DOHH2 (cell line): ENCODE measurements at regions not wholly inside any gene's neighbourhood (a gene's known extent, or its start where the extent isn't known, plus 50 kb on each side); places are given as distances from the start of the nearest gene placed in this dataset.

Experiments
- H3F3A ChIP-seq: fragments of 200-600 bp; sonication (generic), shearing (Covaris generic); 2 replicates; pipeline ENCODE4 v1.6.0; 2016; ENCODE audit warnings: antibody characterized with exemption, mild to moderate bottlenecking; ENCODE audit not compliant: control insufficient read depth, insufficient read depth
- H3K27ac ChIP-seq: fragments of 200-600 bp; sonication (generic); 2 replicates; pipeline ENCODE4 v1.5.1; 2014; ENCODE audit warnings: low read depth, mild to moderate bottlenecking, low read length, moderate library complexity
- H3K27me3 ChIP-seq: fragments of 200-600 bp; sonication (generic); 2 replicates; pipeline ENCODE4 v1.6.1; 2014; ENCODE audit warnings: mild to moderate bottlenecking, low read length, mixed read lengths; ENCODE audit not compliant: control insufficient read depth
- H3K36me3 ChIP-seq: fragments of 200-600 bp; sonication (generic); 2 replicates; pipeline ENCODE4 v1.6.1; 2014; ENCODE audit warnings: mild to moderate bottlenecking, low read length, moderate library complexity, mixed read lengths; ENCODE audit not compliant: control insufficient read depth
- H3K4me1 ChIP-seq: fragments of 200-600 bp; sonication (generic); 2 replicates; pipeline ENCODE4 v1.6.1; 2014; ENCODE audit warnings: mild to moderate bottlenecking, low read length, mixed read lengths; ENCODE audit not compliant: control insufficient read depth
- H3K4me2 ChIP-seq: fragments of 200-600 bp; sonication (generic); 2 replicates; pipeline ENCODE4 v1.6.0; 2014; ENCODE audit warnings: mild to moderate bottlenecking, low read length, moderate library complexity
- H3K4me3 ChIP-seq: fragments of 200-600 bp; sonication (generic); 2 replicates; pipeline ENCODE4 v1.5.1; 2014; ENCODE audit warnings: mild to moderate bottlenecking, low read length, mixed read lengths
- H3K79me2 ChIP-seq: fragments of 200-600 bp; sonication (generic); 2 replicates; pipeline ENCODE4 v1.6.1; 2014; ENCODE audit warnings: mild to moderate bottlenecking, low read length, mixed read lengths; ENCODE audit not compliant: control insufficient read depth
- H3K9me2 ChIP-seq: fragments of 200-600 bp; sonication (generic); replicated peaks from 2 replicates; pipeline ENCODE4 v1.6.1; 2014; ENCODE audit warnings: mild to moderate bottlenecking, low read length, mixed read lengths; ENCODE audit not compliant: control insufficient read depth
- H3K9me3 ChIP-seq: fragments of 200-600 bp; sonication (generic); 2 replicates; pipeline ENCODE4 v1.6.1; 2014; ENCODE audit warnings: antibody characterized with exemption, low read length, mixed read lengths; ENCODE audit not compliant: control insufficient read depth, insufficient read depth
- H4K20me1 ChIP-seq: fragments of 200-600 bp; sonication (generic); 2 replicates; pipeline ENCODE4 v1.6.0; 2014; ENCODE audit warnings: low read depth, mild to moderate bottlenecking, antibody characterized with exemption, low read length, moderate library complexity; ENCODE audit not compliant: control insufficient read depth, insufficient read depth
- EZH2phosphoT487 ChIP-seq: fragments of 200-600 bp; sonication (generic); IDR thresholded peaks from 2 replicates; pipeline ENCODE4 v1.6.1; 2017; ENCODE audit warnings: borderline replicate concordance, mild to moderate bottlenecking, antibody characterized with exemption, low read length, moderate library complexity, mixed read lengths
- TF ChIP-seq, protein P1 (sequence below): fragments of 200-600 bp; sonication (generic); IDR thresholded peaks from one replicate; pipeline ENCODE4 v1.5.1; 2014; ENCODE audit warnings: antibody characterized with exemption, mild to moderate bottlenecking, low read depth, low read length; ENCODE audit not compliant: poor library complexity, severe bottlenecking

DNA sequence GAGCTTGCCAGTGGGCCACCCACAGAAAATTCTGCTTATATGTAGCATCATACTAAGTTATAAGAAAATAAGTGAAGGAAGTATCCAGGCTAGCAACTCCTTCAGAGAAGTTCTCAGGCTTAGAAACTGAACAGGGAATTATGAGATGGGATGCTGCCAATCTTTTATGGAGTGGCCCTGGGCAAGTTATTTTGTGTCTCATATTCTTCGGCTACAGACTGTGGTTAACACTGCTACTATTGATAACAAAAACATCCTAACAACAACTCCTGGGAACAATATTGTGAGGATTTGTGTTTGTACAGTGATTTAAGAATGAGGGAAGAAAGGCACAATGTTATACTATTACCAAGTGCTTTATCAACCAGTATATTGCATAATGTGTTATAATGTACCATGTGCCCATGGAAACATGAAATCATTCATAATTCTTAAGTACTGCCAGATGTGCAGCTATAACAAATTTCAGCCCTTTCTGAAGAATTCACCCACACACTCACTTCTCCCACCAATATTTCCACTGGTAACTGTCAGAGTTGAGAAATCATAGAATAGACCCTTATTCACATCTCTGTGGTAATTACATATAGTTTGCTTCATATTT, 113.3 kb upstream of the SOX5 start:
- Histone ChIP-seq H3K4me2 (no peak overlapping the region), H3K9me3 (no peaks in the 10 kb centered on the region), H3F3A (no peaks in the 10 kb centered on the region), H3K9me2 (no peaks in the 10 kb centered on the region), H3K27ac (no peak overlapping the region), H4K20me1 (no peaks in the 10 kb centered on the region), H3K4me3 (no peak overlapping the region), H3K27me3 (no peaks in the 10 kb centered on the region), H3K36me3 (no peaks in the 10 kb centered on the region), H3K4me1 (no peaks in the 10 kb centered on the region), H3K79me2 (no peaks in the 10 kb centered on the region)
- TF ChIP-seq EZH2phosphoT487: no peak
- TF ChIP-seq, protein P1, sequence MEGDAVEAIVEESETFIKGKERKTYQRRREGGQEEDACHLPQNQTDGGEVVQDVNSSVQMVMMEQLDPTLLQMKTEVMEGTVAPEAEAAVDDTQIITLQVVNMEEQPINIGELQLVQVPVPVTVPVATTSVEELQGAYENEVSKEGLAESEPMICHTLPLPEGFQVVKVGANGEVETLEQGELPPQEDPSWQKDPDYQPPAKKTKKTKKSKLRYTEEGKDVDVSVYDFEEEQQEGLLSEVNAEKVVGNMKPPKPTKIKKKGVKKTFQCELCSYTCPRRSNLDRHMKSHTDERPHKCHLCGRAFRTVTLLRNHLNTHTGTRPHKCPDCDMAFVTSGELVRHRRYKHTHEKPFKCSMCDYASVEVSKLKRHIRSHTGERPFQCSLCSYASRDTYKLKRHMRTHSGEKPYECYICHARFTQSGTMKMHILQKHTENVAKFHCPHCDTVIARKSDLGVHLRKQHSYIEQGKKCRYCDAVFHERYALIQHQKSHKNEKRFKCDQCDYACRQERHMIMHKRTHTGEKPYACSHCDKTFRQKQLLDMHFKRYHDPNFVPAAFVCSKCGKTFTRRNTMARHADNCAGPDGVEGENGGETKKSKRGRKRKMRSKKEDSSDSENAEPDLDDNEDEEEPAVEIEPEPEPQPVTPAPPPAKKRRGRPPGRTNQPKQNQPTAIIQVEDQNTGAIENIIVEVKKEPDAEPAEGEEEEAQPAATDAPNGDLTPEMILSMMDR: no peak

DNA sequence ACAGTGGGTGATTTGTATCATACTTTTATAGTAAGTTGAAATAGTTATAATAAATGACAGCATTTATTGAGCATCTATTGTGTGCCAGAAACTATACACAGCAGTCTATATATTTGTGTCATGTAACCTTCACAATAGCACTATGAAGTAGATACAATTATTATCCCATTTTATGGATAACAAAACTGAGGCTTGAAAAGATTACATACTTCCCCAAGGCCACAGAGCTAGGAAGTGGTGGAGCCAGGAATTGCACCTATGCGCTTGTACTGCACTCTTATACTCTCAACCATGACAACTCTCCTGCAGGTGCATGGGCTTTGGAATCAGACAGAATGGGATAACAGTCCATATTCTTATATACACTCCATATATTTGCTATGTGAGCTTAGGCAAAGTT, 110.6 kb upstream of the SOX5 start:
- Histone ChIP-seq H3K27ac (no peak overlapping the region), H4K20me1 (no peaks in the 10 kb centered on the region)

DNA sequence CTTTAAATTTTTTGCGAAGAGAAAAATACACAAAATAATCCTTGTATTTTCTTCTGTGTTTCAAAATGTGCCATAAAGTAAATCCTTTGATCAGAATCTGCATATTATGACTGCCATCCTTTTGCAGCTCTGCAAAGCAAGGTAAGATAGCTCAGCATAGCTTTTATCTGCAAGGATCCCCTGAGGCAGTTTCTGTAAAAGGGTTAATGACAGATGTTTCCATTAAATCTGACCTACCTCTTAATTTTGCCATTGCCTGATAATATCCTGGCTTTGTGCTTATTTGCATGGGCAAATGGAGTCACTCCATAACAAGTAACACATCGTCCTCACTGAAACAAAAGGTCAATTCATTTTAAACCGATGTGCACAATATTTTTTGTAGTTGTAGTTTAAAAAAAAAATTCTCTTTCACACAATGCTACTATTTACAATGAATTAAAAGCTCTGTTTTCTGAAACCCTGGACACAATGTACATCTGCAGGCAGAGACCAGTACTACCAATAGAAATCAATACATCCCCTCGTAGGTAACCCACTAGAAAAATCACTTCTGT, 108.5 kb upstream of the SOX5 start:
- Histone ChIP-seq H3K36me3 (no peaks in the 10 kb centered on the region), H4K20me1 (no peaks in the 10 kb centered on the region), H3K4me3 (no peak overlapping the region), H3K9me2 (no peaks in the 10 kb centered on the region), H3K9me3 (no peaks in the 10 kb centered on the region), H3K79me2 (no peaks in the 10 kb centered on the region), H3K27ac (no peak overlapping the region), H3F3A (no peaks in the 10 kb centered on the region), H3K4me2 (no peak overlapping the region), H3K4me1 (no peaks in the 10 kb centered on the region), H3K27me3 (no peaks in the 10 kb centered on the region)
- TF ChIP-seq, protein P1: no peak
- TF ChIP-seq EZH2phosphoT487: no peak

More for the DNA sequence above, 110.6 kb upstream of the SOX5 start:
- no peak overlapping the region for H3K4me3 ChIP-seq
- no peak overlapping the region for H3K4me2 ChIP-seq
- no peaks in the 10 kb centered on the region for H3K9me3 ChIP-seq
- no peaks in the 10 kb centered on the region for H3K4me1 ChIP-seq
- no peak for TF ChIP-seq EZH2phosphoT487
- TF ChIP-seq, protein P1: no peak
- no peaks in the 10 kb centered on the region for H3K79me2 ChIP-seq
- H3K27me3 ChIP-seq: no peaks in the 10 kb centered on the region
- H3K9me2 ChIP-seq: no peaks in the 10 kb centered on the region
- H3F3A ChIP-seq: no peaks in the 10 kb centered on the region
- no peaks in the 10 kb centered on the region for H3K36me3 ChIP-seq
